GM18498 (cell line): ENCODE measurements at regions not wholly inside any gene's neighbourhood (a gene's known extent, or its start where the extent isn't known, plus 50 kb on each side); places are given as distances from the start of the nearest gene placed in this dataset.

Experiments
- ATAC-seq: cut with Tn5 transposase; IDR thresholded peaks from one replicate; pipeline ENCODE4 v1.9.1; 2021; ENCODE audit warnings: mild to moderate bottlenecking, moderate library complexity; ENCODE audit not compliant: unreplicated experiment

- ATAC-seq, result no peak
Measured at GRCh38 chr18:66759050-66759828, 155.3 kb upstream of the CDH19 start.

DNA sequence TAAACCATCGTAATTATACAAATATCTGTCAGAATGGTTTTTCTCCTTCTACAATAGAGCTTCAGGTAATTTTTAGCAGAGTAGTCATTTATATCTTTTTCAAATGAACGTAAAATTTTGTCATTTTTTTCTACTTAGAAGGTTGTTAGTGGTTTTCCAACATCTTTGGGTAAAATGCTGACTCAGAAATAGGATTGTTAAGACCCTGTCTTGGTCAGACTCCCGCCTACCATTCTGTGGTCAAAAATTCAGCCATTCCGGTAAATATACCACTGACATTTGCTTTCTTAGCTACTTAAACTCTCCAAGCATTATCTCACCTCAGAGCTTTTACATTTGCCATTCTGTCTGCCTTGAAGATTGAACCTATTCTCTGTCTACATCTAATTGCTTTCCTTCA, 154.1 kb upstream of the CDH19 start:
- ATAC-seq, result no peak

DNA sequence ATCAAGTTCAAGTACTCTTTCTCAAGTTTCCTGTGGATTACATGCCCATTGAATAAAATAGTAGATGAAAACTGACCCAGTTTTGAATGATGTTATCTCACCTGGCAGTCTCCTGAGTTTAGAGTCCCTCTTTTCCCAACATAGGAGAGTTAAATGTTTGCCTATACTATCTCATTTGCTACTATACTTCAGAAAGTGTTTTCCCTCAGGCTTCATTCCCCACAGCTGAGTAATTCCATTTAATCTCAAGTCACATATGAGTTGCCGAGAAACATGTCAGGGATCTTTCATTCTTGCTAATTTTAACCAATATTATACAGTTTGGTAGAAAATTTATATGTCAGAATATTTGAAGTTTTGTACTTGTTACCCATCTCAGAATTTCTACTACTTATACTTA, 150.4 kb upstream of the CDH19 start:
- no peak for ATAC-seq

DNA sequence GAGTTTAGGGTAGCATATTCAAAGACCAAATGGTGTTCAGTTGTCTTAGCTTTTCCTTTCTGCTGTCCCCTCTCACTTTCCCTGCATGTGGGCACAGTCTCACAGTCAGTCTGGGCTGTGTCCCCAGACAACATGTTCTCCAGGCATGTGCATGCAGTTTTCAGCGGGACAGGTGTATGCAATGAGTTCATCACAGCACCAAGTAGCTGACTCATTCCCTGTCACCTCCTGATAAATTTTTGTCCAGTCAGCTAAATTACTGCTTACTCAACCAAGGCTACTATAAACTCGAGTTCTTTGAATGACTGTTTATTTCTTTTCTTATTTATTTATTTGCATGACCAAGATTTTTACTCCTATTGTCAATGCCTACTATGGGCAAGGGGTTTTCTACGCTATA, 148.8 kb upstream of the CDH19 start:
- ATAC-seq, result no peak

GRCh38 chr18:66749481-66750035, 145.7 kb upstream of the CDH19 start:
- no peak for ATAC-seq

DNA sequence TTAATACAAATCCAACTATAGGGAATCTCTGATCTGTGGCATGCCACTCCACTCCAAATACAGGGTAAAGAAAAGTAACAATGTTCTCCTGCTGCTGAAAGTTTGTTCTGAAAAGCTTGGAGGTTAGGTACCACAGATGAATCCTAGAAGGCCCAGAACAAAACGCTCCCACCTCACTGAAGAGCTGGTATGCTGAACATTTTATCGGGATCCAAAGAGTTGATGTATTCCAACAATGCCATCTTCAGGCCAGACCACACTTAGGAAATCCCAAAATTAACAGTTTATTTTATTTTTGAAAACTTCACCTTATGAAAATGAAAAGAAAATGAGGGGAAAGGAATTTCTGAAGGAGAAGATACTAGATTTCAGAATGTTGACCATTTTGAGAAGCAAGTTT, 145.1 kb upstream of the CDH19 start:
- no peak for ATAC-seq

DNA sequence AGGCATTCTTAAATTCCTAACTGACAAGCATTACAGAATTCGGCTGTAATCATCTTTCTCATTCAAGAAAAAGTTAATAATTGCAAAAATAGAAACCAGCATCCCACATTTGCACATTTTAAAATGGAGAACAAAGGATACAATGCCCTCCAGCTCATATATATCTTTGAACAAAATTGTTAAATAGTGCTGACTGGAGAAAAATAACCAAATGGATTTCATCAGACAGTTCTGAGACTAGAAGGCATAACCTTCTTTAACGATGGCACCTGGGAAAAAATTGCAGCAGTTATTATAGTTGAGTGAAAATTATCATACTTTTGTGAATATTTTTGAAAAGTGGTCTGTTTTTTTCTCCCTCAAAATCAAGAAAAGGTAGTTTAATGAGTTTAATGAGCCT, 138.9 kb upstream of the CDH19 start:
- no peak for ATAC-seq

GRCh38 chr18:66735933-66736332, 132.0 kb upstream of the CDH19 start:
- no peak for ATAC-seq

DNA sequence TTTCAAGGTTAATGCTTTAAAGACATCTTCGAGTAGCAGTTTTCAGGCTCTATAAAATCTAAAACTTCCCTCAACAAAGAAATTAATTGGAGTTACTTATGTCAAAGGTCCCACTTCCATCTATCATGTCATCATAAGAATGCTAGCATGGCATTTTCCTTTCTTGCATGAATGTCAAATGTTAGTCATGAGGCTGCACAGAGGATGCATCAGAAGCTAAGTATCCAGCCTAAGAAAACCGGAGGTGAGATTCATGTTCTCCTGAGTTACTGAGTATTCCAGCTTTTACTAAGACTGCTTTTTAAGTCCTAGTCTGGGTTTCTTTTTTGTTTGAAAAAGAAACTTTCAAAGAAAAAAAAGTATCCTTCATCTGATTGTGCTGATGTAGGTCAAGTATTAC, 130.6 kb upstream of the CDH19 start:
- ATAC-seq, result no peak

DNA sequence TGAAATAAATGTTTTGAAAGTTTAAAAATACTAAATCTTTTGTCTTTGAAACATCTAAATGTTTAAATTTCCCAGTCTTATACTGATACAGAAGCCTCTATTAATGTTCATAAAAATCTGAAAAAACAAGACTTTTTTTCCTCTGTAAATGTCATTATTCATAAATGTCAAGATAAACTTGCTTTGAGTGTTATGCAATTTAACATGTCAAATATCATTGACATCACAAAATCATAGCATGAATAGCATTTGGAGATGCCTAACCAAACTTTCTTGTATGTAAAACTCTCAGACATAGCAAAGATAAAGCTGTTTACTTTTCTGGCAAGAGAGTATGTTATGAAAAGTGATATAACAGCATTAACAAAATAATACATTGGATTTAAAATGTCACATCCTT, 128.0 kb upstream of the CDH19 start:
- no peak for ATAC-seq

GRCh38 chr18:66729442-66730239, 125.8 kb upstream of the CDH19 start:
- no peak for ATAC-seq

DNA sequence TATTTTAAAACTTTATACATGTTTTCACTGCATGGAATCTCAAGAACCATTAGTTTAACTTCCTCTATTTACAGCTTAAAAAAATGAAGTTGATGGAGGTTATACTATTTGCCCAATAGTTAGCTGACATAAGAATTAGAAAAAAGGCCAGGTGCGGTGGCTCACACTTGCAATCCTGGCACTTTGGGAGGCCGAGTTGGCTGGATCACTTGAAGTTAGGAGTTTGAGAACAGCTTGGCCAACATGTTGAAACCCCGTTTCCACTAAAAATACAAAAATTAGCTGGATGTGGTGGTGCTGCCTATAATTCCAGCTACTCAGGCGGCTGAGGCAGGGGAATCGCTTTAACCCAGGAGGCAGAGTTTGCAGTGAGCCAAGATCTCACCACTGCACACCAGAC, 125.1 kb upstream of the CDH19 start:
- no peak for ATAC-seq

GRCh38 chr18:66727991-66728390, 124.1 kb upstream of the CDH19 start:
- ATAC-seq, result no peak

DNA sequence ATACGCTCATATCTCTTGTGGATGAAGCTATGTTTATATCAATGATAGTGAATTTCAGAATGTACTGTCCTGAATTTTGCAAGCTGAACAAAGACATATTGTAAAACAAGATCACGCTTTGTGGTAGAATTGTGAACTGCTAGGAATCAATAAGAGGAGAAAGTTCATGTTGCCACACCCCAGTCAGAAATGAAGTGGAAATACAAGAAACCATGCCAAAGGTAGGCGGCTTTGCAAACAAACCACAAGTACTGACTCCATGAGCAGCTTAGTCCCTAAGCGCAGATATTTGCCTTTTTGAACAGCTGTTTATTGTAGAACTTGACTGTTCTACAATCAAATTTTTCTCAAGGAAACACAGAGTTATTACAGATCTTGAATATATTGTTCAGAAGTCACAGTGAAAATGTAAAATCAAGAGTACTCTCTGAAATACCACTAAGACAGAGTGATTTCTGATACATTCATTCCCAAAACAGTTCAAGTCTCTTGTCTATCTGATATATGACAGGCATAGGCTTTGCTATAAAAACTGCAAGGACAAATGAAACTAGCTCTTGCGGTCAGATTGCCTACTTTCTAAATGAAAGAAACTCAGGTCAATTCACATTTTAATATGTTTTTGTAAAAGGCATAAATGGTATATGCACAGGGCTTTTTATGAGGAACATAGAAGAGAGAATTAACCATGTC, 120.9 kb upstream of the CDH19 start:
- no peak for ATAC-seq

DNA sequence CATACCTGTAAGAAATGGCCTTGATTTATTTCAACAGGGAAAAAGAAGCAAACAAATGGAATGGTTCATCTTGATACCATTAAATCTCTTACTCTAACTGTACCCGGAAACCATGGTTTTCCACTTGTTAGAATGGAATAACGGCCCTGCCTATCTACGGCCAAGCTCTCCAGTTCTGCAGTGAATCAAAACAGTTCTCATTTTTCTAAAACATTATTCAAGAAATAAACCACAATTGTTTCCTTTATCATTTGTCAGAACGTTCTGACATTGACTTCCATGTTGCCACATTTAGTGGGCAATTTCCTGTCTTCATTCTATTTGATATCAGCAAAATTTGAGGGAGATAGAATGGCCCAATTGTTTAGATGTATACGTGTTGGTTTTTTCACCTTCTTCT, 118.8 kb upstream of the CDH19 start:
- no peak for ATAC-seq

DNA sequence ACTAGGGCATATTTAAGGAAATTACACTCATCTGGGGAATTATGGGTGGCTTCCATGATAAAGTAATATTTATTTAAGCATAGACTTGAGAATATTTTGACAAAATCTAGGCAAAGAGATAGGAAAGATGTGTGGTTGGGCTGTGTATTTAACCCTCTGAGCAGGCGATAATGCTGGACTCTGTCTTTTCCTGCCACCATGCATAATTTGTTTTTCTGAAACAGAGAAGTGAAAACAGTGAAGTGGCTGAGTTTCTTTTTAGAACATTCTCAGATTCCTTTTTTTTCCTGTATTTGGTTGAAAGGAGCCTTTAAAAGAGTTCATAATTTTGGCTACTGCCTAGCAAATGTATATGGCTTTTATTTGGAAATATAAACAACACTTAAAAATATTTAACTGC, 104.8 kb upstream of the CDH19 start:
- ATAC-seq, result no peak

- ATAC-seq, result no peak
Measured at GRCh38 chr18:66707473-66707872, 103.6 kb upstream of the CDH19 start.

GRCh38 chr18:66695281-66695680, 91.4 kb upstream of the CDH19 start:
- no peak for ATAC-seq

GRCh38 chr18:66694852-66695251, 91.0 kb upstream of the CDH19 start:
- ATAC-seq, result no peak

DNA sequence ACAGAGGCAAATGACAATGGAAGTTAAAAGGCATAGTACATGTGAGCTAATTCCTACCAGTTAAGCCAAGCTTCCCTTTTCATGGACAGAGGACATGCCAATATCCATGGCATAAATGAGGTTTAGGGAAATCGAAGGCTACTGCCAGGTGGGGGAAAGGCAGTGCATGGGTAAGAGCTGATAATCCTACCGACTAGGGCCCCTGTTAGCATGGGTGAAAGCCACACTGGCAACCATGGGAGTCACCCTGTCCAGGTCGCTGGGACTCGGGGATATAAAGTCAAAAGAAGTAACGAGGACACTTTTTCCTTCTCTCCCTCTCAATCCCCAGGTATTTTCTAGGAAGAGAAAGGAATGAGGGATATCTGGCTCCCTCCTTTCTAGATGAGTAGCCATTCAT, 83.7 kb upstream of the CDH19 start:
- ATAC-seq, result no peak

DNA sequence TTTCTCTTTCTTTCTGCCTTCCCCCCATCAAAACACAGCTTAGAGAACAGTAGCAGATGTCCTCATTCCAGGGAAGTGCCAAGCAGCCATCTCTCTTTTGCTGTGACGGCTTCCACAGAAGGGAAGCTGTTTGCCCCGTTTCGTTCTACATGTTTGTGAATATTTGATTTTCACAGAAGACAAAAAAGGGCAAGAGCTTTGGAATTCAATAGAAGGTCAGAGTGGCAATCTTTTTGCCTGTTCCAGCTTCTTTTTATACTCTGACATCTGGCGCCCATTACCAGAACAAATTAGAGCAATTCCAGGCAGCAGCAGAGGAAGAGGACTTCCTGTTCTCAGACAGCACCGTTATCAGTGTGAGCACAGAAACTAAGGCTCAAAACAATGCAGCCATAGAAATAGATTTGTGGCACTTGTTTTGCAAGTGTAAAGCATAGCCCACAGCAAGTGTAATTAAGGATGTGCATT, 79.0 kb upstream of the CDH19 start:
- ATAC-seq, result no peak
